GM19239 (cell line): ENCODE measurements at regions not wholly inside any gene's neighbourhood (a gene's known extent, or its start where the extent isn't known, plus 50 kb on each side); places are given as distances from the start of the nearest gene placed in this dataset.

ENCODE experiments used
- DNase-seq: peaks from one replicate; pipeline ENCODE4 v3.0.0; 2011; ENCODE audit warnings: low spot score; ENCODE audit not compliant: insufficient read length
- FAIRE-seq: peaks from 2 replicates; lab custom pipeline; 2011; peaks lifted over from hg19 to GRCh38; lab: Jason Lieb, UNC

DNA sequence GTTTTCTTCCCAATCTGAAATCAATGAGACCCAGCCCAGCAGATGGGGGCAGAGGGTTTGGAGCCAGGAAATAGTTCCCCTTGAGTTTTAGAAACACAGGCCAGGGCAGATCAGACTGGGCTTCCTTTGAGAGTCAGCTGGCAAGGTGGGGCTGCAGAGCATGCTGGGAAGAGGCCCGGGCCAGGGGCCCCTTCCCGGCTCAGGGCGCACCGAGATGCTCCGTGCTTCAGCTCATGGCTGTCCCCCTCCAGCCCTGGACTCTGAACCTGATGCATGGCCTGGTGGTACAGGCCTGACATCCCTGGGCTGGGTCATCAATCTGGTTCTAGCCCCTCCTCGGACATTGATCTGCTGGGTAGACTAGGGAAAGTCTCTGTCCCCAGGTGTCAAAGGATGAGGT is 65.1 kb upstream of the RUNX3 start:
- DNase-seq (no peak), FAIRE-seq (no peak)

- FAIRE-seq (no peak), DNase-seq (no peak)
Observed at GRCh38 chr1:24993871-24994580, 64.0 kb upstream of the RUNX3 start.

DNA sequence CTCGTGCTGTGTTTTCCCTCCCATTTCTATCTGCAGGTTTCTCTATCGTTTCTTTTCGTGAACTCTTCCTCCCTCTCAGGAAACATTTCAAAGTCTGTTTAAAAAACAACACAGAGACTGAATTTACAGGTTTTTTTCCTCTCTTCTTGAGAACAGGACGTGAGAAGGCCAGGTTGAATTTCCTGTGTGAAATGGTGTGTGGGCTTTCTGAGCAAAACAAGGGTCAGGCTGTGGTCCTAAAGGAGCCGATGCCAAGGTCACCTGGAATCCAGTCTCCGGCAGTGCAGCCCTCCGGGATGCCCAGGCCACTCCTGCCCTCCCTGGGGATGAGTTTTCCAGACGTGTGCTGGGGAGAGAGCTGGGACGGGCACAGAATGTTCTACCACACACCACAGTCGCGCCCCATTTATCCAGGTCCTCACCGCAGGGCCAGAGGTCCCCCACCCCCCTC is 62.7 kb upstream of the RUNX3 start:
- FAIRE-seq (peak; percentile 71), DNase-seq (no peak)

DNA sequence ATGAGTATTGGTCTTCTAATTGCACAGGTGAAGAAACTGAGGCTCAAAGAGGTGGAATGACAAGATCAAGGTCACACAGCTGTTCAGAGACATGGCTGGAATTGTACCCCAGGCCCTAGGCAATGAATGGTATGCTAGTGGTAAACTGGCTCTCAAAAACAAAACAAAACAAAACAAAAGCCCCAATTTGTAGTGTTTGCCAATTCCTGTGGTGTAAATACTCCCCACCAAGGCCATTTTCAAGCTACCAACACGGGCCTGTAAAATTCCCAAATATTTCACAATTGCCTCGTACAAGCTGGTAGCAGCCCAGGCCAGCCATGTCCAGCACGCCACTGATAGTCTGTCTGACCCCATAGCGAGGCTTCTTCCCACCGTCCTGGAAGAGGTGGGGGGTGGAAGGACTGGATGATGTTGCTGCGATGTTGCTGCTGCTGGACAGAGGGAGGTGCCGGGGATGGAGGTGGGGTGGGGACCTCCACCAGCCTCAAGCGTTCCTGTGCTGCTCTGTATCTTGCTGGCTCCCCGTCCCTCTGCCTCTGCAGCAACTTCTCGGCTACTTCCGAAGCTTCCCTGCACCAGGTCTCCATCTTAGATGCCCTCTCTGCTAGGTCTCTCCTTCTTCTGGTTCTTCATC is 62.2 kb upstream of the RUNX3 start:
- FAIRE-seq: peak; percentile 47

DNA sequence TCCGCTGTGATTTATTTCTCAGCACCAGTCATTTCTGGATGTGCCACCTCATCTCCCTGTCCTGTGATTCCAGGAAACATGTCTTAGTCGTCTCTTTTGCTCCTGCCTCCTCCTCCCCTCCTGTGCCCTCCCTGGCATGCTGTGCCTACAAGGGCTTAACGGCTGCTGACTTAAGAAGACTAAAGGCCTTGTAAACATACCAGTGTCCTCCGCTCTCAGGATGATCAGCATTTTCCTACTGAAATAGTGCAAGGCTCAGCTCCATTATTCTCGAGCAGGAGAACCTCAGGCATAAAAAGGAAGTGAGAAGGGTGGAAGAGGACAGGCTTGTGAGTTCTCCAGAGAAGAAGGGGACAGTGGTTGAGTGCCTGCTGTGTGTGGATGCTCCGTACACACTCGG is 61.6 kb upstream of the RUNX3 start:
- DNase-seq (no peak), FAIRE-seq (no peak)

More for the DNA sequence above, 62.2 kb upstream of the RUNX3 start:
- no peak for DNase-seq

DNA sequence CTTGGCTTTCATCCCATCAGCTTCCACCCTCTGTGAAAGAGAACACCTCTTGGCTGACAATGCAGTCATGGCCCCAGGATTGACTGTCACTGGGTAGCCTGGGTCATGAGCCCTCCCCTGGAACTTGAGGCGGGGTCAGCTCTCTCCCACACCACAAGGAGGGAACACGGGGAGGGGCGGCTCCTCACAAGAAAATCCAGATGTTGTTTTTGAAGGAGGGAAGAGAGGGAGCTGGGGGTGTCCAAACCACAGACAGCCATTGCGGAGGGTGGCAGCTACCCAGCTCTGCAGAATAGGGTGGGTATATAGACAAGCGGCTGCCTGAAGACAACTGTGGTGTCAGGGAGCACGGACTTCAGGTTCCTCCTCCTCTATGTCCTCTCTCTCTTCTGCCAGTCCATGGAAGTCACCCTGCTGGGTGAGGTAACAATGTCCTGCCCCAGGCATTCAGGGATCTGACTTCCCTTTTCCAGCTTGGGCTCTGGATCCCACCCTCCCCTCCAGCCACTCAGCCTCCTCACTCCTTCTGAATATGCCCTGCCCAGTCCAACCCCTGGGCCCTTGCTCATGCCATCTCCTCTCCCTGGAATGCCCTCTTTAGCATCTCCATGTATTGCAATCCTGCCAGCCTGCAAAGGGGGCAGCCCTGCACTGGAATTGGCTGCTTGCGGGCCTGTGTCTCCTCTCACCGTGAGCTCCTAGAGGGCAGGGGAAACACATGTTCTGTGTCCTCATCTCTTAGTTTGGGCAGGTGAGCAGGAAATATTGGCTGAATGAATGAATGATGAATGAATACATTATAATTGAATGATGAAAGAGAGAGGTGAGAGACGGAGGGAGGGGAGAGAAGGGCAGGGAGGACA is 60.9 kb upstream of the RUNX3 start:
- no peak for DNase-seq
- no peak for FAIRE-seq

DNA sequence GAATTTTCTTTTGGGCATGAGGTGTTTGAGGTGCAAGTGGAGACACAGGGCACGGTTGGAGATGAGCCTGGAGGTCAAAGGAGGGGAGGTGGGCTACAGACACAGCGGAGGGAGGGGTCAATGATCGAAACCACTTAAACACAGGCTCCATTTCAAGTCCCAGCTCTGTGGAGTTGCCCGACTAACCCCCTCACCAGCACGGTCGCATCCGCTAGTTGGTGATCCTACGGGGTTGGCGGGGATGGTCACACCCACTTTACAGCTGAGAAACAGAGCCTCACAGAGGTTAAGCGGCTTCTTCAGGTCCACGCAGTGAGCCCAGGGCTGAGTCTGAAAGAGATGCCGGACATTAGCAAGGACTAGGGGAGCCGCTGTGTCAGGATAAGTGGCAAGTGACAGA is 60.1 kb upstream of the RUNX3 start:
- no peak for DNase-seq
- FAIRE-seq: no peak

GRCh38 chr1:24989082-24989481 is 59.0 kb upstream of the RUNX3 start:
- no peak for DNase-seq
- no peak for FAIRE-seq

GRCh38 chr1:24988558-24988912 is 58.5 kb upstream of the RUNX3 start:
- DNase-seq: no peak
- FAIRE-seq: no peak

DNA sequence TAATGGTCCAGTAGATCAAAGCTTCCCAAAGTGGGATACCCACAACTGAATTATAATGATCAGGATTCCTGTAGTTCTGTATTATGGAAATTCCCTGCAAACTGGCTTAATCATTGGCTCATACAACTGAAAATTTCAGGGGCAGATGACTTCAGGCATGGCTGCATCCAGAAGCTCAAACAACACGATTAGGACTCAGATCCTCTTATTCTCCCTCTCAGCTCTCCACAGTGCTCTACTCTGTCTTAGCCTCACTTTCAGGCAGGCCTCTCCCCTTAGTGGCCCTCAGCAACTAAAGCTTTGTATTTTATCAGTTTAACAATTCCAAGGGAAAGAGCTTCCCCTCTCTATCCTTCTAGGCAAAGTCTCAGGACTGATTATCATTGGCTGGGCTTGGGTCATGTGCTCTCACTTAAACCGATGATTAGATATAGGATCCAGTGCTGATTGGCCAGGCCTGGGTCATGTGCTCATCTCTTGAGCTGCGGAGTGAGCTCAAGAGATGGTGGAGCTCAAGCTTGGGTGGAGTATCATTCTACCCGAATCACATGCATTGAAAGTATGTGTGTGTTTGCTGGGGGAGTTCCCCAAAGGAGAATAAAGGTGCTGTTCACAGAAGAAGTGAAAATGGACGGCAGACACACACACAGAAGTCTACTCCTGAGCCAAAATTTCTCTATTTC is 57.9 kb upstream of the RUNX3 start:
- peak; percentile 36 for DNase-seq
- peak; percentile 93 for FAIRE-seq

GRCh38 chr1:24987424-24987823 is 57.3 kb upstream of the RUNX3 start:
- FAIRE-seq (no peak), DNase-seq (no peak)

- FAIRE-seq (no peak), DNase-seq (no peak)
Observed at GRCh38 chr1:24986372-24986965, 56.4 kb upstream of the RUNX3 start.

- FAIRE-seq: no peak
- no peak for DNase-seq
Observed at GRCh38 chr1:24985737-24986136, 55.7 kb upstream of the RUNX3 start.

- DNase-seq (no peak), FAIRE-seq (no peak)
Observed at GRCh38 chr1:24984800-24985522, 54.9 kb upstream of the RUNX3 start.

- no peak for FAIRE-seq
Observed at GRCh38 chr1:24984300-24984699, 54.2 kb upstream of the RUNX3 start.

GRCh38 chr1:24983006-24983680 is 53.1 kb upstream of the RUNX3 start:
- FAIRE-seq (no peak), DNase-seq (no peak)

More at GRCh38 chr1:24984300-24984699, 54.2 kb upstream of the RUNX3 start:
- no peak for DNase-seq

DNA sequence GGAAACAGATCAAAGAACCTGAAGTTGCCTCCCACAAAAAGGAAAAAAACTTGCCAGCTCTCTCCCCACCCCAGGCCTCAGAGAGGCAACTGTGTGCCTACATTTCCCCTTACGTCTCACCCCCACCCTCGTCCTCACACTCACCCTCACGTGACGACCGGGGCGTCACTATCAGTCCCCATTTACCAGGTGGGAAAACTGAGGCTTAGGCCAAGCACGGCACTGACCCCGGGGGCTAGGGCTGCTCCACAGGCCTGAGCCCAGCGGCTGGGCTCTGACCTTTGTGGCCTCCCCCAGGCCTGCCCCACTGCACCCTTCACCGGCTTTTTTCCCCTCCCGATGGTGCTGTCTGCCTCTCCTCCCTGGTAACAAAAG is 51.5 kb upstream of the RUNX3 start:
- no peak for DNase-seq
- FAIRE-seq: no peak

- DNase-seq (no peak), FAIRE-seq (no peak)
Observed at GRCh38 chr1:24980836-24981630, 51.0 kb upstream of the RUNX3 start.
